HG03280 (cell line): ENCODE measurements at regions not wholly inside any gene's neighbourhood (a gene's known extent, or its start where the extent isn't known, plus 50 kb on each side); places are given as distances from the start of the nearest gene placed in this dataset.

ENCODE experiments used
- ATAC-seq: cut with Tn5 transposase; IDR thresholded peaks from one replicate; pipeline ENCODE4 v1.9.1; 2021; ENCODE audit warnings: mild to moderate bottlenecking, moderate library complexity; ENCODE audit not compliant: unreplicated experiment

DNA sequence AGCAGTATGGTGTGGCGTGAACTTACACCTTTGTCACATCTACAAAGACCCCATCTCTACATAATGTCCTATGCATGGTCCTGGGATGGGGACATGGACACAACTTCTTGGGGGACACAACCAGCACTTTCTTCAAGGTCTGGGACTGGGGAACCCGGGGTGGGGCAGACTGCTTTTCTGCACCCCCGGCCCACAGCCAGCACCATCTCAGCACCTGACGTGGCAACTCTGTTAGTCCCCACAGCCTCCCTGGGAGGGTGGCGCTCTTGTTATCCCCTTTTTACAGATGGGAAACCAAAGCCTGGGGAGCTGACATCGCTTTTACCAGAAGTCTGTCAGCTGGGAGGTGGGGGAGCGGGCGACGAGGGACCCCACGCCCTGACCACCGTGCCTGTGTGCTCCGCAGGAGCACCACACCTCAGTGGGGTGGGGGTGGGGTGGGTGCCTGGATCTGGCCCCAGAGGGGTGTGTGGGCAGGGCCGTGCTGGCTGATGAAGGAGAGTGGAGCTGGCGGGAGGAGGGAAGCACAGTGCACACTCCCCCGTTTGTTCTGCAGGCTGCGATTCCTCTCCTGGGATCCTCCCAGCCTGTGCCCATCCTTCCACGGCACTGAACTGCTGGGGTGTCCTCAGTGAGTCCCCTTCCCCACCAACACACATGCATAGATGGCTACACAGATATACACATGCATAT is 115.4 kb upstream of the GSE1 start:
- no peak for ATAC-seq

DNA sequence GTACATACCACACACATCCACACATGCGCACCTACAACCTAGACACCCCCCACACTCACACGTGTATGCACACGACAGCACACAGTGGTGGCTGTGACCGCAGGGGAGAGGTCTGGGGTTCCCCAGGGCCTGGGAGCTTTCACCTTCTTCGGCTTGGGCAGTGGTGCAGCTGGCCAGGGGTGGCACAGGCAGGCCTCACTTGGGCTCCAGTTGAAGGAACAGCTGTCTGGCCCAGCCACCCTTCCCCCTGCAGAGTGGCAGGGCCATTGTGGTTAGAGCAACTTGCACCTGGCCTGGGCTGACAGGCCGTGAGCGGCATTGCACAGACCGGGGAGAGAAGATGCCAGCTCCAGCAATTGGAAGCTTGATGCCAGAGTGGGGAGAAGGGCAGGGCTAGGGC is 114.5 kb upstream of the GSE1 start:
- ATAC-seq, result no peak

- no peak for ATAC-seq
These were observed 112.9 kb upstream of the GSE1 start for GRCh38 chr16:85500220-85500619.

DNA sequence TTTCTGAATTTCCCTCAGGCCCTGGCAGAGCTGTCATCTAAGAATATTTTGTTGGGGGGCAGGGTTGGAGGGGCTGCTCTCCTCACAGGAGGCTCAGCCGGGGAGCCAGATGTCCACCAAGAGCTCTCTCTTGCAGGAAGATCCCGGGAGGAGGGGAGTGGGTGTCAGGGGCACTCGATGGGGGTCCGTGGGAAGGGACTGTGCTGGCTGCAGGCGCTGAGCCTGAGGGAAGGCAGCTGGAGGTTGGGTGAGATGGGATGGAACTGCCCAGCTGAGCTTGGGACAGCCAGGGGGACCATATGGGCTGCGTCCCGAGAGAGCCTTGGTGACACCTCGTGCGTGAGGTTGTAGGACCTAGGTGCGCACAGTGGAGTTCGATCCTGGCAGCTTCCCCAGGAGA is 111.2 kb upstream of the GSE1 start:
- ATAC-seq, result no peak

DNA sequence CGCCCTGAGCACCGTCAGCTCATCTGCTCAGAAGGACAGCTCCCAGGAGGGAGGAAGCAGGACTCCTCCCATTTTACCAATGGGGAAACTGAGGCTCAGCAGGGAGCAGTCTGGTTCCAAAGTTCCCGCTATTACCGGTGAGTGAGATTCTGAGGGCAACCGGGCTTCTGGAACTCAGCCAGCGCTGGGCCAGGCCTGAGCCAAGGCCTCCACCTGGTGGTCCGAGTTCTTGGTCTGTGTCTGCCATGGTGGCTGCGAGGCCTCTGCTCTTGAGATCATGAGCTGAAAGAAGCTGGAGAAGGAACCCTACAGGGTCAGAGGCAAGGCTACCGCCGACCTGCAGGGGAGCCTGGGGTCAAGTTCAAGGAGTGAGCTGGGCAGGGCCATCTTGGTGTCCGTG is 110.8 kb upstream of the GSE1 start:
- no peak for ATAC-seq

- ATAC-seq, result no peak
These were observed 109.4 kb upstream of the GSE1 start for GRCh38 chr16:85503679-85504231.

DNA sequence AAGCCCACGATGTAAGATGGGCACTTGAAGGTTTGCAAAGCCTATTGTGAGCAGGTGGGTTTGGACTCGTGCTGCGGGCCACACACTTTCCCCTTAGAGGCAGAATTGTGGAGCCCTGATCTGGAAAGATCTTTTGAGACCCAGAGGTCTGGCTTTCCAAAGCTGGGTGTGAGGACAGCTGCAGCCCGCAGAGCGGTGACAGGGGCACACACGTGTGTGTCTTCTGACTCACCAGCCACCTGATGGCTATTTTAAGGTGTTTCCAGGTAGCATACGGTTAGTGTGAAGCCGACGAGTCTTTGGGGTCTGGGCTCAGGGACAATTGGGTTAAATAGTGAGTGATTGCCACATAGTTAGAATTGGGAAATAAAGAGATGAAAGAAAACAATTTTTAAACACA is 108.9 kb upstream of the GSE1 start:
- ATAC-seq, result no peak

DNA sequence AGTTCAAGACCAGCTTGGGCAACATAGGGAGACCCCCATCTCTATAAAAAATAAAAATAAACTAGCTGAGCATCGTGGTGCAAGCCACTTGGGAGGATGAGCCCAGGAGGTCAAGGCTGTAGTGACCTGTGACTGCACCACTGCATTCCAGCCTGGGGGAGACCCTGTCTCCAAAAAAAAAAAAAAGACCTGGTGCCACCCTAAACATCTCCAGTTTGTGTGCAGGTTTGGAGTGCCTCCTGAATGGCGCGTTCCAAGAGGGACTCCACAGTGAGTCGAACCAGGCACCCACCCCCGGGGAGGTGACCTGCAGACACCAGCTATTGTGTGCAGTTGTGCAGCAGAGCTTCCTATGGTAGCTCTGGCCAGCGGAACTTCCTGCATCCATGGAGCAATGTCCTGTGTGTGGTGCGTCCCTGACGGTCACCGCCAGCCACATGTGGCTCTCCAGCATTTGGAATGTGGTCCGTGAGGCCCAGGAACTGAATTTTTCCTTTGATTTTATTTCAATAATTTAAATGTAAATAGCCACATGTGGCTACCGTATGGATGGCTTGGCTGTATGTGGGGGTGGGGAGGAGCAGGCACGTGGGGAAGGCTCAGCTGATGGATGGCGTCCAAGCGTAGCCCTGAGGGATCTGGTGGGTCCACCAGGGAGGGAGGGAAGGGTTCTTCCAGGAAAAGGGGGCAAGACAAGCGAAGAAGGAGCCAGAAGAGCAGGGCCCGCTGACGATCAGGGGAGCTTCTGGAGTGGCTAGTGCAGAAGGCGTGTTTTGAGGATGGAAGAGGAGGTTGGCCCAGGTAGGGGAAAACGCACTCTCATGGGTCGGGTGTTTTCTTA is 107.1 kb upstream of the GSE1 start:
- ATAC-seq, result no peak

DNA sequence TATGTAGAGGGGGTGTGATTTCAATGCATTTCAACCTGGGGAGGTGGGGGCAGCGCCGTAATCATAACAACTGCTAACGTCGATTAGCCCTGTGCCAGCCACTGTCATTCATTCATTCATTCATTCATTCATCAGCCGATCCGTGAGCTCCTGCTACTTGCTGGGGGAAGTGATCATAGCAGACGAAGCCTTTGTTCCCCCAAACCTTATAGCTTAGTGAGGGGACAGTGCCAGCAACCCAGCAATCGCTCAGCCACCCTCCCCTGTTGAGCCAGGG is 106.5 kb upstream of the GSE1 start:
- ATAC-seq, result no peak

DNA sequence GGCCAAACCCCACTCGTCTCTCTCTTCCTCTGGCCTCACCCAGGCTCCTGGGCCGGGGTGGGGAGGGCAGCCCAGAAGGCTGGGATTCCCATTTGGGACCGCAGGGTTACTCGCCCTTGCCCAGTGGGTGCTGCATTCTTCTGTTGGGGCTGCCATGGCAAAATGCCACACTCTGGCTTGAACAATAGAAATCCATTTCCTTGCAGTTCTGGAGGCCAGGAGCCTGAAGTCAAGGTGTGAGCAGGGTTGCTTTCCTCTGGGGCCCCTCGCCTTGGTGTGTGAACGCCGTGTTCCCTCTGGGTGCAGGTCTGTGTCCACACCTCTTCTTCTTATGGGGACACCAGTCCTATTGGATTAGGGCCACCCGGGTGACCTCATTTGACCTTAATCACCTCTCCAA is 105.8 kb upstream of the GSE1 start:
- ATAC-seq, result no peak

GRCh38 chr16:85508388-85508787 is 104.7 kb upstream of the GSE1 start:
- ATAC-seq, result no peak

- ATAC-seq, result no peak
These were observed 104.1 kb upstream of the GSE1 start for GRCh38 chr16:85508993-85509392.

GRCh38 chr16:85510041-85510659 is 103.0 kb upstream of the GSE1 start:
- no peak for ATAC-seq

DNA sequence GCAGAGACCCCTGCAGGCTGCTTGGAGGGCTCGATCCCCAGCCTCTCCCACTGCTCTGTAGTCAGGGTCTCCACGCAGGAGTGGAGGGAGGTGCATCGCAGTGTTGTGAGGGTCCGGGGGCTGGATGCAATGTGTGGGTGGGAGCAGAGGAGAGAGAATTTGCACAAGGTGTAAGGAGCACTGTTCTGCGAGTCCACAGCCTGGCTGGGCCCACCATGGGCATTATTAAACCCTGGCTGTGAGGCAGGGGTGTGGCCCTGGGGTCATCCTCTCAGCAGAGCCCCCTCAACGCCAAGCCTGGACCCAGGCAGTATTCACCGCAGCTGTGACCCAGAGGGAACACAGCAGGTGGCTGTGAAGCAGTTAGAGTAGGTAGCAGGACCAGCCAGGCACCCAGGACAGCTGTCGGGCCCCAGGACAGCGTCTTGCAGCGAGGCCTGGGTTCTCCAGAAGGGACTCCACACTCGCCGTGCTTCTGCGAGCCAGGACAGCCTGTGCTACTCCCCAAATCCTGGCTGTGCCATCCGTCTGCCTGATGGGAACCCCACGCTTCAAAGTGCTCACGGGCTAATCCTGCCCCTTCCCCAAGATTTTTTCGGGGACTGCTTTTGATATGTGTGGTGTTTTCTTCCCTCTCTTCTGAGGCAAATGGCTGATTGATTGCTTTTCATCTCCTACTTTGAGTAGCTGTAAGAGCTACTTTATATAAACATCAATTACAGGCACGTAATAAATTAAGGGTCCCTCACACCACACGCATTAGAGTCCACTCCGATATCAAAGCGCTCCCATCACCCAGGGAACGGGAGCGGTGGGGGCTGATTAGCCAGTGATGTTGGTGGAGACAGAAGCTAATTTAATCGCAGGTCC is 100.9 kb upstream of the GSE1 start:
- ATAC-seq, result no peak

GRCh38 chr16:85512808-85513115 is 100.4 kb upstream of the GSE1 start:
- ATAC-seq, result no peak

DNA sequence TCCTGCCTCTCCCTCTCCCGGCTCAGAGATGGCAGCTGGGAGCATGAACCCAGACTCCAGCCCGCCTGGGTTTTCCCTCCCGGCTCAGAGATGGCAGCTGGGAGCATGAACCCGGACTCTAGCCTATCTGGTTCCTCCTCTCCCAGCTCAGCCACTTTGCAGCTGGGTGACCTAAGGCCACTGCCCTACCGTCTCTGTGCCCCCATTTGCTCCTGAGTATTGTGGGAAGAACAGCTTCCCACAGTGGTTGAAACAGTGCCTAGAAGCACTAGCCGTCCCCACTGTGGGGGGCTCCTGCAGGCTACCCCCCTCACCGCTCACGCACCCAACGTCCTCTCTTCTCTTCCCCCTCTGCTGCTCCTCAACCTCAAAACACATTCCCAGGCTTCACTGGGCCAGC is 99.9 kb upstream of the GSE1 start:
- no peak for ATAC-seq

GRCh38 chr16:85513649-85514048 is 99.5 kb upstream of the GSE1 start:
- ATAC-seq, result no peak

GRCh38 chr16:85514295-85514597 is 98.9 kb upstream of the GSE1 start:
- ATAC-seq, result no peak

DNA sequence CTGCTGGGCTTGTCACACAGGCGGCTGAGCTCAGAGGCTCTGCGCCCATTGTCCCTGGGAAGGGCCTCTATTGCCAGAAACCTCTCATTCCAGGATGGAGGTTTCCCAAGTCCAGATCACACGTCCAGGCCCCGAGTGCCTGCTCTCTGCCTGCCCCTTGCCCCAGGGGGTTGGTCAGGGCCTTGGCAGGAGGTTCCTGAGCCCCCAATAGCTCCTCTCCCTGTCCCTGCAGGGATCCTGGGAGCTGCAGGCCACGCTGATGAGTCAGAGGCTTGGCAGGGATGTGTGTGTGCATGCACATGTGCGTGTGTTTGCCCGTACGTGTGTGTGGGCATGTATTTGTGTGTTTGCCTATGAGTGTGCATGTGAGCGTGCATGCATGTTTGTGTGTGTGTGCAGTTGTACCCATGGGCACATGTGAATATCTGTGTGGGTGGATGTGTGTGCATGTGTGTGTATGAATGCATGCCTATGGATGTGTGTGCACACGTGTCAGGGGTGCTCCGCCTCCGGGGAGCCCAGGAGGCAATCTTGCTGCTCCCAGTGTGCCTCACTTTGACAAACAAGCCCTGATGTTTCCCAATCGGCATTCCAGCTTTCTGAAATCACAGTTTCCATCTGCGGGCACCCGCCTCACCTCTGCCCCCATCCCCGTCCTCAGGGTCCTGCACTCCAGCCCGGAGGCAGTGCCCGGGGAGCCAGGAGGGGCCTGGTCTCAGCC is 98.4 kb upstream of the GSE1 start:
- ATAC-seq, result no peak

GRCh38 chr16:85515319-85515745 is 97.8 kb upstream of the GSE1 start:
- no peak for ATAC-seq
